ENCODE measurements at regions not wholly inside any gene's neighbourhood (a gene's known extent, or its start where the extent isn't known, plus 50 kb on each side); places are given as distances from the start of the nearest gene placed in this dataset.

GRCh38 chr18:74023220-74023619 is 124.4 kb downstream of the FBXO15 start:
- DNase-seq (ENCODE audit: low spot score): peak; percentile 32
- no peak overlapping the region for H3K27ac ChIP-seq (ENCODE audit: low read depth, low read length, poor library complexity, severe bottlenecking)
- peaks cover 8% of the 10 kb centered on the region for H3K4me1 ChIP-seq (ENCODE audit: insufficient read depth, low read length, poor library complexity, severe bottlenecking)
- no peaks in the 10 kb centered on the region for H3K9me3 ChIP-seq (ENCODE audit: low read depth, low read length, poor library complexity, severe bottlenecking)
- no peaks in the 10 kb centered on the region for H3K27me3 ChIP-seq (replicated peaks; ENCODE audit: insufficient read depth, low read depth, low read length, poor library complexity)
- H3K36me3 ChIP-seq (ENCODE audit: insufficient read depth, low read length, poor library complexity, severe bottlenecking): no peaks in the 10 kb centered on the region
- no TSS peak for BruUV-seq (replicated peaks)
- ChIA-PET CTCF (no interaction called here), POLR2A (ENCODE audit: low non-redundant PET) (no interaction called here)
- no peak for TF ChIP-seq EZH2 (IDR thresholded peaks at IDR 0.05; ENCODE audit: borderline replicate concordance, low read depth, low read length, poor library complexity, severe bottlenecking)
- TF ChIP-seq CTCF (conservative IDR thresholded peaks at IDR 0.05; ENCODE audit: low read depth, low read length): no peak
- intact Hi-C loops (cut with micrococcal nuclease; ENCODE audit: unreplicated experiment): no loop called here
- no peak overlapping the region for H3K4me3 ChIP-seq (ENCODE audit: low read depth, low read length, poor library complexity, severe bottlenecking)

GRCh38 chr18:74019864-74020263 is 127.8 kb downstream of the FBXO15 start:
- no peak overlapping the region for H3K27ac ChIP-seq (ENCODE audit: low read depth, low read length, poor library complexity, severe bottlenecking)
- intact Hi-C loops (cut with micrococcal nuclease; ENCODE audit: unreplicated experiment): no loop called here
- TF ChIP-seq CTCF (conservative IDR thresholded peaks at IDR 0.05; ENCODE audit: low read depth, low read length) (no peak), EZH2 (IDR thresholded peaks at IDR 0.05; ENCODE audit: borderline replicate concordance, low read depth, low read length, poor library complexity, severe bottlenecking) (no peak)
- ChIA-PET POLR2A (ENCODE audit: low non-redundant PET) (no interaction called here), CTCF (no interaction called here)
- no TSS peak for BruUV-seq (replicated peaks)
- no peak for DNase-seq (ENCODE audit: low spot score)
- H3K4me1 ChIP-seq (ENCODE audit: insufficient read depth, low read length, poor library complexity, severe bottlenecking): peaks cover 8% of the 10 kb centered on the region
- no peaks in the 10 kb centered on the region for H3K9me3 ChIP-seq (ENCODE audit: low read depth, low read length, poor library complexity, severe bottlenecking)
- no peak overlapping the region for H3K4me3 ChIP-seq (ENCODE audit: low read depth, low read length, poor library complexity, severe bottlenecking)
- H3K36me3 ChIP-seq (ENCODE audit: insufficient read depth, low read length, poor library complexity, severe bottlenecking): no peaks in the 10 kb centered on the region
- H3K27me3 ChIP-seq (replicated peaks; ENCODE audit: insufficient read depth, low read depth, low read length, poor library complexity): no peaks in the 10 kb centered on the region

- intact Hi-C loops (cut with micrococcal nuclease; ENCODE audit: unreplicated experiment): no loop called here
- POLR2A ChIA-PET (ENCODE audit: low non-redundant PET): no interaction called here
- Histone ChIP-seq H3K36me3 (ENCODE audit: insufficient read depth, low read length, poor library complexity, severe bottlenecking) (no peaks in the 10 kb centered on the region), H3K4me3 (ENCODE audit: low read depth, low read length, poor library complexity, severe bottlenecking) (no peak overlapping the region), H3K9me3 (ENCODE audit: low read depth, low read length, poor library complexity, severe bottlenecking) (no peaks in the 10 kb centered on the region), H3K4me1 (ENCODE audit: insufficient read depth, low read length, poor library complexity, severe bottlenecking) (no peaks in the 10 kb centered on the region), H3K27me3 (replicated peaks; ENCODE audit: insufficient read depth, low read depth, low read length, poor library complexity) (no peaks in the 10 kb centered on the region), H3K27ac (ENCODE audit: low read depth, low read length, poor library complexity, severe bottlenecking) (no peak overlapping the region)
- TF ChIP-seq EZH2 (IDR thresholded peaks at IDR 0.05; ENCODE audit: borderline replicate concordance, low read depth, low read length, poor library complexity, severe bottlenecking) (no peak), CTCF (conservative IDR thresholded peaks at IDR 0.05; ENCODE audit: low read depth, low read length) (no peak)
- no peak for DNase-seq (ENCODE audit: low spot score)
- CTCF ChIA-PET: no interaction called here
- BruUV-seq (replicated peaks): no TSS peak
Measured at GRCh38 chr18:74013955-74014354, 133.7 kb downstream of the FBXO15 start.

Measured in A673 (cell line).